H1 (cell line): ENCODE measurements at regions not wholly inside any gene's neighbourhood (a gene's known extent, or its start where the extent isn't known, plus 50 kb on each side); places are given as distances from the start of the nearest gene placed in this dataset.
A peak's percentile ranks its signal among the peaks of the same experiment; 100 is the strongest.

Experiments used
- CTCF ChIA-PET: fragments of 300-600 bp; sonication (Branson Sonifier 250); formaldehyde crosslinking; loops from one replicate; lab custom pipeline; 2021; ENCODE audit not compliant: partially characterized antibody; lab: Charles Lee
- POLR2A ChIA-PET: fragments of 300-600 bp; sonication (Branson Sonifier 250); formaldehyde crosslinking; loops from one replicate; lab custom pipeline; 2021; ENCODE audit warnings: inconsistent platforms; ENCODE audit not compliant: partially characterized antibody; lab: Charles Lee
- DNase-seq, 2 experiments: peaks; one replicate each; pipeline versions ENCODE4 v3.0.0 to v3.0.0-alpha.2; 2010 to 2022; ENCODE audit warnings: low spot score in 2 of 2, low read depth in 1 of 2, mixed read lengths in 1 of 2
- FAIRE-seq: peaks from 2 replicates; lab custom pipeline; 2011; peaks lifted over from hg19 to GRCh38; lab: Jason Lieb, UNC
- H2AFZ ChIP-seq: 2 replicates; pipeline ENCODE4 v1.8.1; 2012; ENCODE audit warnings: low read length, inconsistent platforms
- H2AK5ac ChIP-seq: 2 replicates; pipeline ENCODE4 v1.6.1; 2013; ENCODE audit warnings: low read depth, low read length
- H2BK120ac ChIP-seq: replicated peaks from 2 replicates; pipeline ENCODE3; 2013; ENCODE audit warnings: low read depth, low read length, inconsistent platforms
- H2BK12ac ChIP-seq: 2 replicates; pipeline ENCODE4 v1.6.1; 2013; ENCODE audit warnings: low read depth, low read length
- H2BK15ac ChIP-seq: 2 replicates; pipeline ENCODE4 v1.6.1; 2013; ENCODE audit warnings: low read length
- H2BK20ac ChIP-seq: 2 replicates; pipeline ENCODE4 v1.6.1; 2013; ENCODE audit warnings: low read length
- H2BK5ac ChIP-seq: 2 replicates; pipeline ENCODE4 v1.6.1; 2013; ENCODE audit warnings: low read depth, low read length
- H3K14ac ChIP-seq: 2 replicates; pipeline ENCODE4 v1.6.1; 2013; ENCODE audit warnings: inconsistent platforms; ENCODE audit not compliant: insufficient read length
- H3K18ac ChIP-seq: 2 replicates; pipeline ENCODE4 v1.6.1; 2013; ENCODE audit warnings: low read length; ENCODE audit errors: extremely low read depth
- H3K23ac ChIP-seq: 2 replicates; pipeline ENCODE4 v1.6.1; 2013; ENCODE audit warnings: inconsistent platforms; ENCODE audit not compliant: insufficient read length
- H3K23me2 ChIP-seq: 2 replicates; pipeline ENCODE4 v1.6.1; 2013; ENCODE audit warnings: low read depth, low read length
- H3K27ac ChIP-seq: 2 replicates; pipeline ENCODE4 v1.6.1; 2011; ENCODE audit warnings: low read depth, low read length, inconsistent platforms
- H3K27me3 ChIP-seq, 4 experiments: replicated peaks in 1 of 4; 1 replicate in 1 of 4; 2 replicates in 3 of 4; pipeline versions ENCODE4 v1.6.1 to v1.8.1; 2011 to 2013; ENCODE audit warnings: low read length in 3 of 4, mild to moderate bottlenecking in 3 of 4, inconsistent platforms in 2 of 4, mixed read lengths in 2 of 4, moderate library complexity in 1 of 4; ENCODE audit not compliant: control insufficient read depth in 3 of 4, insufficient read depth in 3 of 4; ENCODE audit errors: extremely low read depth in 1 of 4
- H3K36me3 ChIP-seq, 4 experiments: 2 replicates each; pipeline versions ENCODE4 v1.6.1 to v1.8.1; 2011 to 2013; ENCODE audit warnings: mild to moderate bottlenecking in 4 of 4, low read length in 3 of 4, moderate library complexity in 2 of 4, control low read depth in 1 of 4, inconsistent platforms in 1 of 4; ENCODE audit not compliant: insufficient read depth in 4 of 4, control insufficient read depth in 2 of 4
- H3K4ac ChIP-seq: replicated peaks from 2 replicates; pipeline ENCODE3; 2013; ENCODE audit warnings: low read length, low read depth, mixed read lengths, inconsistent platforms; ENCODE audit not compliant: insufficient read length
- H3K4me1 ChIP-seq, 4 experiments: replicated peaks in 1 of 4; 1 replicate in 1 of 4; 2 replicates in 3 of 4; pipeline versions ENCODE4 v1.6.1 to v1.8.1; 2011 to 2013; ENCODE audit warnings: low read length in 3 of 4, inconsistent platforms in 2 of 4, mixed read lengths in 1 of 4; ENCODE audit not compliant: insufficient read depth in 4 of 4, control insufficient read depth in 3 of 4
- H3K4me2 ChIP-seq, 2 experiments: 2 replicates each; pipeline versions ENCODE4 v1.6.1 to v1.8.1; 2011 to 2013; ENCODE audit warnings: low read depth in 2 of 2, low read length in 2 of 2, control low read depth in 1 of 2, inconsistent platforms in 1 of 2, mild to moderate bottlenecking in 1 of 2; ENCODE audit not compliant: insufficient read depth in 1 of 2
- H3K4me3 ChIP-seq, 4 experiments: fragments of 200-600, 300-600 bp in 1 of 4; sonication (generic), shearing (Covaris generic), sonication (Bioruptor Twin) in 1 of 4; 2 replicates each; pipeline versions ENCODE4 v1.5.1 to v1.8.1; 2011 to 2016; ENCODE audit warnings: low read length in 4 of 4, low read depth in 3 of 4, control low read depth in 2 of 4, inconsistent platforms in 2 of 4, mild to moderate bottlenecking in 2 of 4, mixed read lengths in 1 of 4, moderate library complexity in 1 of 4; ENCODE audit not compliant: insufficient read depth in 2 of 4; ENCODE audit errors: extremely low read depth in 1 of 4
- H3K56ac ChIP-seq: replicated peaks from 2 replicates; pipeline ENCODE3; 2013; ENCODE audit warnings: low read depth, mild to moderate bottlenecking, mixed read lengths, low read length, inconsistent platforms; ENCODE audit not compliant: insufficient read length
- H3K79me1 ChIP-seq: 2 replicates; pipeline ENCODE4 v1.6.1; 2013; ENCODE audit warnings: low read depth, low read length, control low read depth
- H3K79me2 ChIP-seq, 2 experiments: 2 replicates each; pipeline versions ENCODE4 v1.6.1 to v1.8.1; 2012 to 2013; ENCODE audit warnings: low read length in 2 of 2, mild to moderate bottlenecking in 2 of 2, inconsistent platforms in 1 of 2; ENCODE audit not compliant: insufficient read depth in 2 of 2, control insufficient read depth in 1 of 2
- H3K9ac ChIP-seq, 4 experiments: replicated peaks in 1 of 4; 1 replicate in 1 of 4; 2 replicates in 3 of 4; pipeline versions ENCODE4 v1.6.1 to v1.8.1; 2011 to 2013; ENCODE audit warnings: low read depth in 3 of 4, low read length in 3 of 4, control low read depth in 2 of 4, mild to moderate bottlenecking in 2 of 4, moderate library complexity in 2 of 4, inconsistent platforms in 1 of 4; ENCODE audit errors: extremely low read depth in 1 of 4
- H3K9me3 ChIP-seq, 2 experiments: 2 replicates each; pipeline versions ENCODE4 v1.6.1 to v1.8.1; 2012 to 2013; ENCODE audit warnings: mild to moderate bottlenecking in 2 of 2, moderate library complexity in 2 of 2, control low read depth in 1 of 2, inconsistent platforms in 1 of 2, low read depth in 1 of 2, low read length in 1 of 2, mixed read lengths in 1 of 2; ENCODE audit not compliant: insufficient read depth in 2 of 2
- H4K20me1 ChIP-seq, 2 experiments: replicated peaks in 1 of 2; 2 replicates each; pipeline versions ENCODE3 to v1.8.1; 2011 to 2013; ENCODE audit warnings: inconsistent platforms in 2 of 2, low read length in 2 of 2, mild to moderate bottlenecking in 1 of 2; ENCODE audit not compliant: insufficient read depth in 2 of 2, control insufficient read depth in 1 of 2
- H4K5ac ChIP-seq: 2 replicates; pipeline ENCODE4 v1.6.1; 2013; ENCODE audit warnings: low read length, low read depth, mixed read lengths, inconsistent platforms; ENCODE audit not compliant: insufficient read length
- H4K8ac ChIP-seq: 2 replicates; pipeline ENCODE4 v1.8.0; 2013; ENCODE audit warnings: mild to moderate bottlenecking, moderate library complexity, low read length, inconsistent platforms; ENCODE audit not compliant: insufficient read depth; ENCODE audit errors: extremely low read depth
- H4K91ac ChIP-seq: replicated peaks from 2 replicates; pipeline ENCODE3; 2013; ENCODE audit warnings: low read length, mixed read lengths, inconsistent platforms; ENCODE audit not compliant: insufficient read length
- BRCA1 ChIP-seq: IDR thresholded peaks from 2 replicates; pipeline ENCODE4 v1.6.1; 2012; ENCODE audit warnings: low read depth, low read length, improper control_type of control experiment
- FOSL1 ChIP-seq: IDR thresholded peaks from 2 replicates; pipeline ENCODE4 v1.6.1; 2011; ENCODE audit warnings: mild to moderate bottlenecking, low read depth, low read length, moderate library complexity; ENCODE audit not compliant: insufficient read depth
- GABPA ChIP-seq: IDR thresholded peaks from 2 replicates; pipeline ENCODE4 v1.6.1; 2011; ENCODE audit warnings: mild to moderate bottlenecking, low read length, moderate library complexity, borderline replicate concordance; ENCODE audit not compliant: insufficient read depth
- HDAC2 ChIP-seq, 2 experiments: fragments of 300-600 bp in 1 of 2; sonication (generic) in 1 of 2; IDR thresholded peaks; 2 replicates each; pipeline ENCODE4 v1.6.1; 2011 to 2012; ENCODE audit warnings: low read depth in 2 of 2, low read length in 2 of 2, mild to moderate bottlenecking in 2 of 2, moderate library complexity in 2 of 2, borderline replicate concordance in 1 of 2, inconsistent platforms in 1 of 2
- JUND ChIP-seq: IDR thresholded peaks from 2 replicates; pipeline ENCODE4 v1.6.1; 2011; ENCODE audit warnings: mild to moderate bottlenecking, improper control_type of control experiment, low read length
- NANOG ChIP-seq: IDR thresholded peaks from 2 replicates; pipeline ENCODE4 v1.6.1; 2011; ENCODE audit warnings: low read length, low read depth, mild to moderate bottlenecking, inconsistent platforms; ENCODE audit not compliant: insufficient read depth, poor library complexity, severe bottlenecking
- RBBP5 ChIP-seq: IDR thresholded peaks from 2 replicates; pipeline ENCODE4 v1.7.1; 2012; ENCODE audit warnings: low read depth, mild to moderate bottlenecking, inconsistent platforms, low read length, moderate library complexity, borderline replicate concordance
- SIRT6 ChIP-seq: IDR thresholded peaks from one replicate; pipeline ENCODE4 v1.7.1; 2012; ENCODE audit warnings: low read length, inconsistent platforms
- TEAD4 ChIP-seq: IDR thresholded peaks from 2 replicates; pipeline ENCODE4 v1.6.1; 2012; ENCODE audit warnings: low read depth, low read length, inconsistent platforms, mixed read lengths
- YY1 ChIP-seq: IDR thresholded peaks from 2 replicates; pipeline ENCODE4 v1.6.1; 2011; ENCODE audit warnings: low read depth, mild to moderate bottlenecking, low read length
- WGBS, 2 experiments: shearing (Covaris generic) in 1 of 2; methylation state at CpG; one replicate each; pipeline versions ENCODE4 v1.1.6 to v1.1.7; 2013 to 2015; ENCODE audit warnings: low lambda C conversion rate in 2 of 2, mixed read lengths in 2 of 2, inconsistent platforms in 1 of 2, low coverage in 1 of 2, missing lambda C conversion rate in 1 of 2; ENCODE audit not compliant: insufficient replicate concordance in 2 of 2, insufficient coverage in 1 of 2, insufficient read length in 1 of 2; ENCODE audit errors: extremely low coverage in 1 of 2, missing lambda C conversion rate in 1 of 2; 5-methylcytosine and 5-hydroxymethylcytosine counted together

GRCh38 chr16:13510425-13511151 is 409.4 kb upstream of the ERCC4 start:
- Histone ChIP-seq H3K79me1 (no peaks in the 10 kb centered on the region), H3K23me2 (no peaks in the 10 kb centered on the region), H2BK5ac (no peak overlapping the region), H3K18ac (no peak overlapping the region), H3K4ac (no peak overlapping the region), H3K27ac (no peak overlapping the region), H3K27me3 (no peaks in the 10 kb centered on the region), H2AFZ (no peak overlapping the region), H3K14ac (no peak overlapping the region), H2AK5ac (no peak overlapping the region), H4K8ac (no peak overlapping the region), H3K23ac (no peak overlapping the region), H2BK120ac (no peak overlapping the region), H4K20me1 (no peaks in the 10 kb centered on the region), H2BK12ac (no peak overlapping the region), H3K4me1 (no peaks in the 10 kb centered on the region), H3K9ac (no peak overlapping the region), H4K91ac (no peak overlapping the region), H3K9me3 (peaks cover 0 to 3% of the 10 kb centered on the region in 2 experiments; a peak in 1 of 4 replicates), H3K36me3 (no peaks in the 10 kb centered on the region), H3K79me2 (no peaks in the 10 kb centered on the region), H3K4me3 (no peak overlapping the region), H3K4me2 (no peak overlapping the region), H4K5ac (no peak overlapping the region), H3K56ac (no peak overlapping the region), H2BK15ac (no peak overlapping the region), H2BK20ac (no peak overlapping the region)
- FAIRE-seq (peak; percentile 32), DNase-seq (no peak)
- 84% methylated on average over 5 of the region's 5 CpGs; no CpG with 5 or more reads in 1 of the 2 experiments for WGBS, 2 experiments
- CTCF ChIA-PET: interaction anchor here (0.6 to 1.5 kb wide), 5 partner anchors 9 to 47 kb away, joined by 3 to 4 read pairs (median 4); no protein-coding TSS in a partner anchor
- POLR2A ChIA-PET: no interaction called here
- TF ChIP-seq FOSL1: no peak
- TF ChIP-seq GABPA: no peak
- no peak for TF ChIP-seq SIRT6
- TF ChIP-seq JUND: no peak
- TF ChIP-seq HDAC2 (IDR thresholded peaks at IDR 0.05; ENCODE audit: borderline replicate concordance in 1 of 2, low read depth in 2 of 2, low read length in 2 of 2): no peak
- no peak for TF ChIP-seq NANOG
- no peak for TF ChIP-seq YY1
- no peak for TF ChIP-seq RBBP5
- TF ChIP-seq BRCA1: no peak
- no peak for TF ChIP-seq TEAD4
